ENCODE measurements at regions not wholly inside any gene's neighbourhood (a gene's known extent, or its start where the extent isn't known, plus 50 kb on each side); places are given as distances from the start of the nearest gene placed in this dataset.
"Not testable (repeated sequence)": the region's sequence is repeated elsewhere in the genome, so short reads cannot be mapped to it uniquely, and the experiment has no call there.

DNA sequence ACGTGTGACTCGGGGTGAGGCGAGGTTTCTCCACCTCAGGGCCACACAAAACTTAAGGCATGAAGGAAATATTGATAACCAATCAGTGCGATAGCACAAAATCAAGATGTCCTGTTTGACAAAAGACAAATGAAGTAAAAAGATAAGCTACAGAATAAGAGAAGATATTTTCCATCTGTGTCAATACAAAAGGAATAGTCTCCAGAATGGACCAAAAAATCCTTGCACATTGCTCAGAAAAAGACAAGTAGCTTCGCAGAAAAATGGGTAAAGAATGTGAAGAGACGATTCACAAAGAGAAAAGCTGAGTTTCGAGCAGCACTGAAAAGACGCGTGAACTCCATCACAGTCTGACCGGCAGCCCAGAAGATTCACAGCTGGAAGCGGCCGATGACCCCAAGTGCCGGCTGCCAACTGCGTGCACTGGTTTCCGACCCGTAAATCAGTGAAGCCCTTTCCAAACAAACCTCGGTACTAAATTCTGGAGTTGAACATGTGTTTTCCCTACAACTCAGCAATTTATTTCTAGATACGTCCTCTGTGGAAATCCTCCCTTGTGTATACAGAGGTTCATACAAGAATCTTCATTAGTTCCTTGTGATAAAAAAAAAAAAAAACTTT, 308.4 kb downstream of the BRD1 start:
- DNase-seq: no peak

DNA sequence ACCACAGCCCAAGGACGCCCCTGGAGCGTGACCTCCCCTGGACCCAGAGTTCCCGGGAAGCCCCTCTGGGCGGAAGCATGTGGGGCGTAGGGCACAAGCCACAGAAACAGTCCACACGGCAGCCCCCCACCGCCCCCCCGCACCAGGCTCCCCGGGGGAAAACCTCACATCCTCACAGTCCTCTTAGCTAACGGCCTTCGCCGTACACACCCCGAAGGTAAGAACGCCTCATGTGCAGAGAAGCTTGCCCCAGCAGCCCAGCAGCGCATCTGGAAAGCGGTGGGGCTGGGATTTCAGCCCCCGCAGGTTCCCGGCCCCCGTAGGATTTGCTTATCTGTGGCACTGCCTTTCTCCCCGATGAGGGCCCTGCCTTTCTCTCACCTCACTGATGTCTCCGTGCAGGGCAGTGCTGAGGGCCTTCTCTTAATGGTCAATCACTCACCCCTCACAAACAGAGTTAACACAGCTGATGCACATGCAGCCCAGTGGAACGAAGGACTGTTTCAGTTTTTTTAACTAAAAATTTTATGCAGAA, 309.2 kb downstream of the BRD1 start:
- DNase-seq: no peak

DNA sequence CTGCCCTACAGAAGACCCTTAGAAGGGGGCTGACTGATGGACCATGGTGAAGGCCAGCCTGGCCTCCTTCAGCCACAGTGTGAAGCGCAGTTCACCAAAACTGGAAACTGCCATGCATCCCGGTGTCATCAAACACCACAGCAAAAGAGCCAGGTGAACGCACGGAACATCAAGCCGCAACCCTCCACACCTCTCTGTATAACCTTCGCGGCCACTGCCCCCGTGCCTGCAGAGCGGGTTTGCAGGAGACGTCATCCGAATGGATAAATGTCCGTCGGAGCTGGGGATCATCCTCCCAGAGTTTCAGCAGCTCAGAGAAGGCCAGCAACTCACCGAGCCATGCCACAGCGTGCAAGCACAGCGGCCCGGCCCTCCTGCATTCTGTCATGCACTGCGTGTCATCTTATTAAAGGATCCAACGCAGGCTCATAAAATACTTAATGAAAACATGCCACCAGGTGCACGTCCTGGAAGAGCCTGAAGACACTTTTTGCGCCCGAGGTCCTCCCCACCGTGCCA, 309.9 kb downstream of the BRD1 start:
- no peak for DNase-seq

DNA sequence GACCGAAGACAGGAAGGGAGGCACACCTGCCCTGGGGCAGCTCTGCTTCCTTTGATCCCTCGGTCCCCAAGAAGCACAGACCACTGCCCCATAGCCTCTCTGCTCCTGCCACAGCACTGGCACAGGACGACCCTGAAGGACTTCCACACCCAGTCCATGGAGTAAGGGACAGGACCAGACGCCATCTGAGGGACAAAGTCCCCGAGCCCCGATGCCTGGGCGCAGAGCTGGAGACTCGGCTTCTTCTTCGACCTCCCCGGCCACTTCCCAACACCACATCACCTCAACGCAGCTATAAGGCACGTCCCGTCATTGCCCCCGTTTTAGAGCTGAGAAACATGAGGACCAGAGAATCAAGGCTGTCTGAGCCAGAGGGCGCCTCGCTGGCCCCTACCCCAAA, 310.5 kb downstream of the BRD1 start:
- no peak for DNase-seq

DNA sequence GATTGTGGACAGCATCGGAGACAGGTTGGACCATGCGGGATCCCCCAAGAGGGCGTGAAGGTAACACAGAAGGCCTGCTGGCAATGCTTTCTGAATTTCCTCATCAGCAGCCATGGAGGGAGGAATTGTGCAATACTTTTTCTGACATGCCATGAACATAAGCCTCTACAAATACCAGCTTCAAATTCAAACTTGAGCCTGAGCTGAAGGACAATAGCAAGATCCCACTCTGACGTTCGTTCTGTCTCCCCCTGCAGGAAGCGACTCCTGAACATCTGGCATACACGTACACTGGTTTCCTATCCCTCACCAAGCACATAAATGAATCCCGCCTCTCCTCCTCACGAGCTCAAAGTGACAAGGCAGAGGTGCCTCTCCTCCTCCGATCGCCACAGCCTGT, 312.2 kb downstream of the BRD1 start:
- DNase-seq: no peak

DNA sequence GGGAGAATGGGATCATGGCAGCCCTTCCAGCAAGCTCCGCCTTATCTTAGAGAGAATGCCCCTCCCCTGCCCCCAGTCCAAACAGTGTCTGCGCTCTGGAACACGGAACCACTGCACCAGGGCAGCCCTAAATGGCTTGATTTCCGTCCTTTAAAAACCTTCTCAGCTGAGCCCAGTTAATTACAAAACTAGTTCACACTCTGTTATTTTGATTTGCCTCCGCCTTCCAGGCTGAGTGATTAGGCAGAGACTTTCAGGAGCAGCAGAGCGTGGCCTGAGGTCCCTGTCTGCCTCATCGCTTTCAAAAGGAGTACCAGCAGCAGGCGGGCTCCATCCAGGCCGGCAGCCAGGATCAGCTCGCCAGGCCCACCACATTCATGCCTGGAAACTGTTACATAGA, 313.0 kb downstream of the BRD1 start:
- DNase-seq: no peak

DNA sequence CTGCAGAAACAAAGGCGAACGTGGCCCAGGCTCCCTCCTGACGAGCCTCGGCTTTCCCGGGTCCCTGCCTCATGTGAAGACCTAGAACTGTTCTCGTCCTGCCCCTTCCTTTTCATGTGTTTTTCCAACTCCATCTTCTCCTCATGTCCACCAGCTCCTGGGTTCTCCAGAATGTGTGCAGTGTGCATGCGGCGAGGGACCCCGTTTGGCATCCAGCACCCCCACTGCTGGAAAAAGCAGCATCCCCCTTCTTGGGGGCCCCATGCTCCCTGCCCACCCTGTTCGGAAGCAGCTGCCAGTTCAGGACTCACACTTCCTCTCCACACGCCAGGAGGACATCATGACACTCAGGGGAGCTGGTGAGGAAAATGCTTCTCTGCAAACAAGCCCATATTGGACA, 313.5 kb downstream of the BRD1 start:
- DNase-seq: no peak

DNA sequence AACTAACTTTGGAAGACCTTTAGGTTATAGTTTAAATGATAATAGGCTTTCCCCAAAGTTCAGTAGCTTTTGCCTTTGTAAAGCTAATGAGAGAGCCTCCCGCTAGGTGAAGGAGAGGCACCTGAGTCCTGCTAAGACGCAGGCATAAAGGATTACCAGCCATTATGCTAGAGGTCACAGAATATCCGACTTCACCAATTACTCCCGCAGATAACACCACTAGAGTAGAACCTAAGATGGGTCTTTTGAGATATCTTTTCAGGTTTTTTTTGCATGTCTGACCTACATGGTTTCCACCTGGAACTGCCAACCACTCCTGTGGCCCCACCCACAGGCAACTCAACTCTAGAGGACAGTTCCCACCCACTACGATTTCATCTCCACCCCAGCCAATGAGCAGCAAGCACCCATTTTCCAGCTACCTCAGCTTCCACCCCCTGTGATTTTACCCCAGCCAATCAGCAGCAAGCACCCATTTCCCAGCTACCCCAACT, 314.3 kb downstream of the BRD1 start:
- DNase-seq: no peak

DNA sequence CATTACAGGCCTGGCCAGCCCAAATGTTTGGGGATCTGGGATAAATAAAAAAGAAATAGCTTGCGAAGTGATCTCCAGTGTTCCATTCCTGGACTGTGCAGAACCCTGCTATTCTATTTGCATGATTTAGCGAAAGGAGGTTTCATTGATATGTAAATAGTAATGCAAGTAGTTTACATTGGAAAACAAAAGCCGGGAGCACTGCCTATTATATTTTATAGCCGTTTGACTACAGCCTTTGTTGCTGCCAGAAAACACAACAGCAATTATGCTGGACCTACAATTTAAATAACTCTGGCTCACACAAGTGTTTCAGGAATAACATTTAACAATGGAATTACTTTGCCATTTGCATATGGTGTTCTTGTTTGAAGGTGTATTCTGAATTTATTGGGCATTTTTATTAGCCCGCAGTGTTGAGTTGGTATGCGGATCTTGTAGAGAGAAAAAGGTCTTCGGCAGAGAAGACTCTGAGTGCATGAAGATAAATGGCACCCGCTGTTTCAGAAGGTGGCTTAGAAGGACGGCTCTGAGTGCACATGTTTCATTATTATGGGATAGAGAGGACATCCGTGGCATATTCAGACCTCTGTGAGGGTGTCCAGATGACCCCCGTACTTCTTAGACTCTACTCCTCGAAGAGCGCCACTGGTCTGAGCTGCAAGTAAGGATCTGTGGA, 315.0 kb downstream of the BRD1 start:
- no peak for DNase-seq

DNA sequence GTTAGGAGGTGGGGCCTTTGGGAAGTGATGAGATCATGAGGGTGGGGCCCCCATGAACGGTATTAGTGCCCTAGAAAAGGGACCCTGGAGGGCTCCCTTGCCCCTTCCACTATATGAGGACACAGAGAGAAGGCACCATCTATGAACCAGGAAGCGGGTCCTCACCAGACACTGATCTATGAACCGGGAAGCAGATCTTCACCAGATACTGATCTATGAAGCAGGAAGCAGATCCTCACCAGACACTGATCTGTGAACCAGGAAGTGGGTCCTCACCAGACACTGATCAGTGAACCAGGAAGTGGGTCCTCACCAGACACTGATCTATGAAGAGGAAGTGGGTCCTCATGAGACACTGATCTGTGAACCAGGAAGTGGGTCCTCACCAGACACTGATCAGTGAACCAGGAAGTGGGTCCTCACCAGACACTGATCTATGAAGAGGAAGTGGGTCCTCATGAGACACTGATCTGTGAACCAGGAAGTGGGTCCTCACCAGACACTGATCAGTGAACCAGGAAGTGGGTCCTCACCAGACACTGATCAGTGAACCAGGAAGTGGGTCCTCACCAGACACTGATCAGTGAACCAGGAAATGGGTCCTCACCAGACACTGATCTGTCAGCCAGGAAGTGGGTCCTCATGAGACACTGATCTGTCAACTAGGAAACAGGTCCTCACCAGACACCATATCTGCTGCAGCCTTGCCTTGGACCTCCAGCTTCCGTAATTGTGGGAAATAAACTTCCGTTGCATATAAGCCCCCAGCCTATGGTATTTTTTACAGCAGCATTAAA, 316.1 kb downstream of the BRD1 start:
- DNase-seq: not testable (repeated sequence)

DNA sequence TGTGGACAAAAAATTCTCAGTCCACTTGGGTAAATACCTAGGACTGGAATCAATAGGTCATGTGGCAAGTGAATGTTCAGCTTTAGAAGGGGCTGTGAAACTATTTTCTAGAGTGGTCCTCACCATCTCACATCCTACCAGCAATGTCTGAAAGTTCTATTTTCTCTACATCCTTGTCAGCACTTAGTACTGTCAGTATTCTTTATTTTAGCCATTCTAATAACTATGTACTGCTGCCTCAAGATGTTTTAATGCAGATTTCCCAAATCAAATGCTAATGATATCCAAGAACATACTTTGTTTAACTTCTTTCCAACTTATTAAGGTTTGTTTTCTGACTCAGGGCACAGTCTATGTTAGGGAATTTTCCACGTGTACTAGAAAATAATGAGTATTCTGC, 317.0 kb downstream of the BRD1 start:
- DNase-seq: no peak

DNA sequence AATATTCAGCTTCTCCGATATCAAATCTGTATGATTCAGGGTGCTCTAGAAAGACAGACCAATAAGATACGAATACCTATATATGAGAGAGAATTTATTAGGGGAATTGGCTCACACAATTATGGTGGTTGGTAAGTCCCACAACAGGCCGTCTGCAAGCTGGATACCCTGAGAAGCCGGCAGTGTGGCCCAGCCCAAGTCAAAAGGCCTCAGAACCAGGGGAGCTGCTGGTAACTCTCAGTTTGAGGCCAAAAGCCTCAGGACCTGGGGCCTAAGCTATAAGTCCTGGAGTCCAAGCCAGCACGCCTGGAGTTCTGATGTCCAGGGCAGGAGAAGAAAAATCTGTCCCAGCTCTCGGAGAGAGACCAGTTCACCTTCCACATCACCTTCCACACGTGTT, 318.7 kb downstream of the BRD1 start:
- no peak for DNase-seq

DNA sequence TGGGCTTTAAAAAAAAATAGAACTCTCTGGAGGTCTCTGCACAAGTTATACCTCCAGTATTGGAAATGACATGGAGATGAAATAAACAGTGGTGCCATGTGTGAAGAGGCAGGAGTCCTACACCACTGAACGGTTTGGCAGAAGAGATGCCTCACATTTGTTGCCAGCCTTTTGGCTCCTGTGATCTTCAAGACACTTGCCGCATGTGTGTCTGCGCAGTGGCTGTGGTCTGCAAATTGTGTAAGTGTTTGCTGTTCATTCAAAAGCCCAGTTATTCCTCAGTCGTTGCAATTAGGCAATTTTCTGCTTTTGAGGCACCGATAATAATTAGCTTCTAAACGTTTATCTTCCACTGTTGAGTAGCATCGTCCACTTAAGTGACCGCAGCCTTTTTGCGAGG, 319.1 kb downstream of the BRD1 start:
- DNase-seq: no peak

DNA sequence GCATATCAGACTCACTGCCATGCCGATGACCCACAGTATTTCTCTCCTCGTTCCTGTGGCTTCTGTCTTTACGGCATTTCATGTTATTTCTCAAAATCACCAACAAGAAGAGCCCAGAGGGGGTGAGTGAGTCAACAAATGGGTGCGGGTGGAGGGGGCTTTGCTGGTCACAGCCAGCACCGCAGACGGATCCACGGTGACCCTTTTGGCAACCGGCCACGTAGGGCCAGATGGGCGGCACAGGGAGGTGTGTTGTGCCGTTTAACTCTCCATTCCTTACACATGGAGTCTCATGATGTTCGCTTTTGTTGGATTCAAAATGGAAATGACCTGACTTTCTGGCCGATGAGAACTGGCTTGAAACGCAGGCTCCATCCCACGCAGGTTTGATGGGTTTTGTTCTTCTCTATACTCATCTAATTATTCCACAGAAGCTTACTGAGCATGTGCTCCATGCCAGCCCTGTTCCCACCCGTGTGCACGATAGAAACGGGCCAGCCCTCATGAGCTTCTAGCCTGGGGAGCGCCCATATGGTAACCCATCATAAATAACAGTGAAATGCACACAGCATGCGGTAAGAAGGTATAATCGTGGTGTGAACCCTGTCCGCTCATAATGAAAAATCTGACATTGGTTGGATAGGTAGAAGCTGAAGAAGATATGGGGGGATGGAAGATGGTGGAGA, 319.9 kb downstream of the BRD1 start:
- DNase-seq: no peak

DNA sequence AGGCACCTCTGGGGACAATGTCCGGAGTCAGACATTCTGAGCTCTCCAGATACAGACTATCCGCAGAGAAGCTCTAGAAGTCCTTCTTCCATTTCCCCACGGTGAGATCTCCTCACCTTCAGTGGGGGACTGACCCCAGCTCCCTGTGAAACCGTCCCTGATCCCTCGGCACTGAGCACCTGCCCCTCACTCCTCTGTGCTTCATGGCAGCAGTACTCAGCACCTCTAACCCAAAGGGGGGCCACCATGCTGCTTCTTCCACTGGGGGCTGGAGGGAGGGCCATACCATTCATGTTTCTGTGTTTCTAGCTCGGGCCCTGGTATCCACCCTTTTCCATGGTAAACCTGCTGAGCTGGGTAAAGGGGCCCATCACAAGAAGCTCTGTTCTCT, 321.7 kb downstream of the BRD1 start:
- DNase-seq: no peak

DNA sequence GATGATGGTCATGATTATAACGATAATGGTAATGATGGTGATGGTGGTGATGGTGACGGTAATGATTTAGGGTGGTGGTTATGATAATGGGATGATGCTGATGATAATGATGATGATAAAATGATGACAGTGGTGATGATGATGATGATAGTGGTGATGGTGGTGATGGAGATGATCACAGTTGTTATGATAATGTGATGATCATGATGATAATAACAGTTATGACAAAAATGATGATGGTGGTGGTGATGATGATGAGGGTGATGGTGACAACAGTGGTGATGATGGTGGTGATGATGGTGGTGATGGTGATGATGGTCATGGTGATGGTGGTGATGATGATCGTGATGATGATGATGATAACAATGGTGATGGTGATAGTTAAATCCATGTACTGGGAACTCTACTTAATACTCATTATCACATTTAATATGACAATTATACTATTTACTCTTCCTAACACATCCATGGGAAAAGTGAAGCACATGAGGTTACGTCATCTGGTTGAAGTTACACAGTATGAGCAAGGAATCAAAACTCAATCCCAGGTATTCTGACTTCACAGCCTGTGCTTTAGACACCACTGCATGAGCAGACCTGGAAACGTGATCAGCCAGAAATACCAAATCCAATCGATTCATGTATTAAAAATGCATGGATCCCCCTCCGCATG, 322.2 kb downstream of the BRD1 start:
- DNase-seq: no peak

DNA sequence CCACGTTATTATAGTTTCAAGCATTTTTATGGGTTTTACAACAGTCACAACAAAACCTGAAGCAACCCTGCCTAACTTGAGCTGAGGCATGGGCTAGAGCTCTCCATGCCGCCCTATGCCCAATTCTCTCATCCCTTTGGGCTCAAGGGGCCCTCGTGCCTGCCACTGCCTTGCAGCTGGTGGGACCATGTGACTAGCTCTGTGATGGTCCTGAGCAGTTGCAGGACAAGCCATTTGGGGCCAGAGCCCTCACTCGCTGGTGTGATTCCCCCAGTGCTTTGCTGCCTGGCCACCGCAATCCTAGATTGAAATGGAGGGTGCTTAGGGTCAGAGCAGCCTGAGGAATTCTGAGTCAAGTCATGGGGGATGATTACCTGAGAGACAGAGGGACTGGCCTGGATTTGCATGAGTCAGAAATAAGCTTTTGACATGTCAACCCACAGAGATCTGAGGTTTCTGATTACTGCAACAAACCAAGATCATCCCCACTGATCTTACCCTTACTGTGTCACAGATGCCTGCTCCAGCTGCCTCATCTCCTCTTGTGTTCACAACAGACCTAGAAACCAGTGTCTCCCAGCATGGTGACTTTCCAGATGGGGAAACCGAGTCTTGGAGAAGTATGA, 323.7 kb downstream of the BRD1 start:
- no peak for DNase-seq

DNA sequence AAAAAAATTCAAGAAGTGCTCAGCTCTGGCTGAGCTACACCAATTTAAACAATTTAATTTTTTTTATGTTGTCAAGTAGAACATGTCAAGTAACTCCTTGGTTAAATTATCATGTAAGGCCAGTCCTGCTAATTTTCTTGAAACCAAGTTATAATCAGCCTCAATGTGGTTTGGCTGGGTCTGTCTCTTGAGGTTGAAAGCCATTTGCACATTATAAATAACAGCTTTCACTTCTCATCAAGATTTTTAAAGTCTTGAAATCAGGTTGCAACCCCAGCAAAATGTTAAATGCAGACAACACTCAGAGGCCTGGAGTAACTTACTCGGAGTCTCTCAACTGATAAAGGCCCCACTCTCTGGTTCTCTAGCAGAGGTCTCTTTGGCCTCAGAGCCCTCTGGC, 324.4 kb downstream of the BRD1 start:
- DNase-seq: no peak

DNA sequence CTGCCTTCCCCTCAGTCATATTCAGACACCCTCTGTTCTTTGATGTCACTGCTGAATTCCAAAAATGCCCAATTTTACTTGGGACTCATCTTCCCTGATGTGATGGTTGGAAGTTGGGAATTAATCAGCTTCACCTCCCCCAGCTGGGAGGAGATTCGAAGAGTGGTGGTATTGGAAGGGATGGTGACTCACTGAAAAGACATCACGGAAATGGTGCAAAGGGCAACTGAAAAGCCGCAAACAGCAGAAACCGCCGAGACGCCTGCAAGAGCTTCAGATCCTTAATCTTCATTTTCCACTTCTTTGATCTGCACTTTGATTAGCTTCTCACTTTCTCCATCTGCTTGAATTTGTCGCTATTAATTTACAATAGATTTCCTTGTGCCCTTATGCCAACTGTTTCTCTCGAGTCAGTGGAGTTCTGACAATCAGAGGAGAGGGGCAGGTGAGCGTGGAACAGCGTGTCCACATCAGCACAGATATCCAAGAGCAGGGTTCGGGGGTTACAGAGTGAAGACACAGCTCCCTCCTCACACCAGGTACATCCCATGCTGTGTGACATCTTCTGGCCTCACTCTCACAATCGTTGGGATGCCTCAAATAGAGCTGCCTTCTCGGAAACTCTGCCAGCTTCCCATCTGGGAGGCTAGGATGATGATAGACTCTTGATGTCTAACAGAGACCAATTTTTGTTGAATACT, 325.4 kb downstream of the BRD1 start:
- DNase-seq: no peak

DNA sequence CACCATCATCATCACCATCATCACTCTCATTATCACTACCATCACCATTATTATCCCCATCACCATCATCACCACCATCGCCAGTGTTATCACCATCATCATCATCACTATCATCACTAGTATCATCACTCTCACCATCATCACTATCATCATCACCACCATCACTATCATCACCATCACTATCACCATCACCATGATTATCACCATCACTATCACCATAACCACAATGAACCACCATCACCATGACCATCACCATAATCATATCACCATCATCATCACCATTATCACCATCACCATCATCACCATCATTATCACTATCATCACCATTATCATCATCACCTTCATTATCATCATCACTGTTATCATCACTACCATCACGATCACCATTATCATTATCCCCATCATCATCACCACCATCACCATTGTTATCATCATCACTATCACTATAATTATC, 326.7 kb downstream of the BRD1 start:
- no peak for DNase-seq

DNA sequence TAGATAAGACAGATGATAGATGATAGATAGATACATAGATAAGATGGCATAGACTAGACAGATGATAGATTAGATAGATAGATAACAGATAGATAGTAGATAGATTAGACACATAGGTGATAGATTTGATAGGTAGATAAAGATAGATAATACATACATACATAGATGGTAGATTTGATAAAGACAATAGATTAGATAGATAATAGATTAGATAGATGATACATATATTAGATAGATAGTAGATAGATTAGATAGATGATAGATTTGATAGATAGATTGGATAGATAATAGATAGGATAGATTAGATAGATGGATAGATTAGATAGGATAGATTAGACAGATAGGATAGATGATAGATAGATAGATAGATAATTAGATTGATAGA, 327.6 kb downstream of the BRD1 start:
- no peak for DNase-seq

Measured in inflammatory macrophage treated with lipopolysaccharide for 4 hours (primary cell).